Esophagus muscularis mucosa (tissue), 4 donors: ENCODE measurements at regions not wholly inside any gene's neighbourhood (a gene's known extent, or its start where the extent isn't known, plus 50 kb on each side); places are given as distances from the start of the nearest gene placed in this dataset.

Experiments used
- CTCF ChIP-seq, 3 experiments: fragments of 200-600 bp in 2 of 3; fragments of 450-650 bp in 1 of 3; sonication (generic) in 2 of 3; IDR thresholded peaks; one replicate each; pipeline ENCODE4 v1.5.1; 2017 to 2019; ENCODE audit warnings: antibody characterized with exemption in 3 of 3, mild to moderate bottlenecking in 2 of 3, moderate library complexity in 1 of 3
- EP300 ChIP-seq: sonication (generic); formaldehyde crosslinking; IDR thresholded peaks from one replicate; pipeline ENCODE4 v1.6.1; 2017; ENCODE audit warnings: antibody characterized with exemption
- POLR2A ChIP-seq: fragments of 450-650 bp; IDR thresholded peaks from one replicate; pipeline ENCODE4 v1.6.1; 2017; ENCODE audit warnings: antibody characterized with exemption, moderate library complexity, mild to moderate bottlenecking, low read depth
- POLR2AphosphoS5 ChIP-seq, 2 donors: sonication (generic); formaldehyde crosslinking; IDR thresholded peaks; one replicate each; pipeline ENCODE4 v1.6.1; 2017; ENCODE audit warnings: antibody characterized with exemption in 2 of 2

- TF ChIP-seq CTCF (IDR thresholded peaks at IDR 0.05) (no peak), POLR2A (no peak), EP300 (no peak), POLR2AphosphoS5 (IDR thresholded peaks at IDR 0.05) (no peak)
These were observed 962.8 kb downstream of the CDH11 start for GRCh38 chr16:64158941-64159588.
